HEK293 (cell line): ENCODE measurements at regions not wholly inside any gene's neighbourhood (a gene's known extent, or its start where the extent isn't known, plus 50 kb on each side); places are given as distances from the start of the nearest gene placed in this dataset.

Experiments used
- CTCF ChIA-PET: fragments of 350-600 bp; formaldehyde crosslinking; extraction: SDS; loops from one replicate; lab custom pipeline; 2021; ENCODE audit warnings: antibody characterized with exemption; lab: Yijun Ruan, JAX
- POLR2A ChIA-PET: fragments of 300-600 bp; formaldehyde crosslinking; extraction: SDS; loops from one replicate; lab custom pipeline; 2020; ENCODE audit warnings: antibody characterized with exemption, inconsistent platforms; lab: Yijun Ruan, JAX
- H3K27ac ChIP-seq: fragments of 200-500 bp; sonication (Bioruptor generic); 2 replicates; pipeline ENCODE4 v1.5.1; 2014; ENCODE audit warnings: low read depth, low read length, control low read depth, inconsistent platforms; ENCODE audit errors: extremely low read depth
- H3K36me3 ChIP-seq, 2 experiments: fragments of 200-500 bp in 1 of 2; sonication (Bioruptor generic) in 1 of 2; 1 replicate in 1 of 2; 2 replicates in 1 of 2; pipeline ENCODE4 v1.5.1; 2014 to 2017; ENCODE audit warnings: inconsistent platforms in 2 of 2, low read length in 2 of 2; ENCODE audit not compliant: control insufficient read depth in 2 of 2, insufficient read depth in 1 of 2
- H3K4me1 ChIP-seq: fragments of 200-500 bp; sonication (Bioruptor generic); 2 replicates; pipeline ENCODE4 v1.5.1; 2014; ENCODE audit warnings: mild to moderate bottlenecking, low read length, inconsistent platforms; ENCODE audit not compliant: control insufficient read depth, insufficient read depth
- H3K4me3 ChIP-seq: 2 replicates; pipeline ENCODE4 v1.5.1; 2011; ENCODE audit warnings: low read depth, mild to moderate bottlenecking, control low read depth, low read length, moderate library complexity
- H3K9me3 ChIP-seq: fragments of 200-500 bp; sonication (Bioruptor generic); 2 replicates; pipeline ENCODE4 v1.5.1; 2014; ENCODE audit warnings: low read depth, low read length, inconsistent platforms; ENCODE audit not compliant: control insufficient read depth, insufficient read depth
- CTCF ChIP-seq: fragments of 450-650 bp; formaldehyde crosslinking; IDR thresholded peaks from 2 replicates; pipeline ENCODE4 v1.5.1; 2016; ENCODE audit warnings: missing biosample characterization, missing genetic modification characterization
- ELK4 ChIP-seq: IDR thresholded peaks from 2 replicates; pipeline ENCODE4 v1.6.1; 2011; ENCODE audit warnings: mild to moderate bottlenecking, low read depth, low read length, borderline replicate concordance
- KLF10 ChIP-seq: fragments of 450-650 bp; IDR thresholded peaks from 2 replicates; pipeline ENCODE4 v1.5.1; 2018; ENCODE audit warnings: missing biosample characterization, mild to moderate bottlenecking, missing genetic modification characterization
- KLF9 ChIP-seq: fragments of 450-650 bp; formaldehyde crosslinking; IDR thresholded peaks from 2 replicates; pipeline ENCODE4 v1.5.1; 2016; ENCODE audit warnings: missing biosample characterization, missing genetic modification characterization, low read depth
- MEIS1 ChIP-seq: sonication (generic); formaldehyde crosslinking; IDR thresholded peaks from 2 replicates; pipeline ENCODE4 v1.8.1; 2022; ENCODE audit warnings: missing genetic modification reagents, mild to moderate bottlenecking, borderline replicate concordance
- MYNN ChIP-seq: fragments of 450-650 bp; formaldehyde crosslinking; IDR thresholded peaks from 2 replicates; pipeline ENCODE4 v1.5.1; 2016; ENCODE audit warnings: missing biosample characterization, missing genetic modification characterization, borderline replicate concordance
- PRDM1 ChIP-seq: fragments of 450-650 bp; formaldehyde crosslinking; IDR thresholded peaks from 2 replicates; pipeline ENCODE4; 2016; ENCODE audit warnings: missing biosample characterization, missing genetic modification characterization
- SCRT1 ChIP-seq: fragments of 450-650 bp; formaldehyde crosslinking; IDR thresholded peaks from 2 replicates; pipeline ENCODE4 v1.5.1; 2016; ENCODE audit warnings: missing biosample characterization, missing genetic modification characterization, borderline replicate concordance
- SCRT2 ChIP-seq: fragments of 450-650 bp; formaldehyde crosslinking; IDR thresholded peaks from 2 replicates; pipeline ENCODE4 v1.5.1; 2016; ENCODE audit warnings: missing biosample characterization, missing genetic modification characterization
- WT1 ChIP-seq: fragments of 450-650 bp; formaldehyde crosslinking; IDR thresholded peaks from 2 replicates; pipeline ENCODE4 v1.5.1; 2016; ENCODE audit warnings: missing biosample characterization, missing genetic modification characterization
- ZBTB21 ChIP-seq: fragments of 450-650 bp; formaldehyde crosslinking; IDR thresholded peaks from 2 replicates; pipeline ENCODE4 v1.5.1; 2017; ENCODE audit warnings: missing biosample characterization, missing genetic modification characterization
- ZBTB7A ChIP-seq: fragments of 450-650 bp; formaldehyde crosslinking; IDR thresholded peaks from 2 replicates; pipeline ENCODE4 v1.5.1; 2016; ENCODE audit warnings: low read depth, missing biosample characterization, missing genetic modification characterization
- ZNF202 ChIP-seq: fragments of 450-650 bp; formaldehyde crosslinking; IDR thresholded peaks from 2 replicates; pipeline ENCODE4 v1.5.1; 2016; ENCODE audit warnings: missing biosample characterization, missing genetic modification characterization, borderline replicate concordance
- ZNF211 ChIP-seq: fragments of 450-650 bp; formaldehyde crosslinking; IDR thresholded peaks from 2 replicates; pipeline ENCODE4 v1.5.1; 2016; ENCODE audit warnings: low read depth, missing biosample characterization, missing genetic modification characterization
- ZNF274 ChIP-seq, 2 experiments: fragments of 200-500 bp in 1 of 2; fragments of 450-650 bp in 1 of 2; sonication (Bioruptor generic) in 1 of 2; formaldehyde crosslinking in 1 of 2; IDR thresholded peaks; 2 replicates each; pipeline versions ENCODE4 v1.5.1 to v1.6.1; 2014 to 2016; ENCODE audit warnings: borderline replicate concordance in 1 of 2, inconsistent platforms in 1 of 2, low read length in 1 of 2, missing biosample characterization in 1 of 2, missing genetic modification characterization in 1 of 2
- ZNF354C ChIP-seq: fragments of 450-650 bp; formaldehyde crosslinking; IDR thresholded peaks from 2 replicates; pipeline ENCODE4 v1.5.1; 2016; ENCODE audit warnings: missing biosample characterization, missing genetic modification characterization, low read depth, borderline replicate concordance
- ZNF404 ChIP-seq: fragments of 450-650 bp; formaldehyde crosslinking; IDR thresholded peaks from 2 replicates; pipeline ENCODE4 v1.5.1; 2017; ENCODE audit warnings: missing biosample characterization, missing genetic modification characterization
- ZNF423 ChIP-seq: fragments of 450-650 bp; formaldehyde crosslinking; IDR thresholded peaks from 2 replicates; pipeline ENCODE4 v1.5.1; 2016; ENCODE audit warnings: missing biosample characterization, missing genetic modification characterization
- ZNF426 ChIP-seq: fragments of 450-650 bp; formaldehyde crosslinking; IDR thresholded peaks from 2 replicates; pipeline ENCODE4 v1.5.1; 2017; ENCODE audit warnings: missing biosample characterization, missing genetic modification characterization, mild to moderate bottlenecking, inconsistent platforms, moderate library complexity
- ZNF513 ChIP-seq: fragments of 450-650 bp; IDR thresholded peaks from 2 replicates; pipeline ENCODE4 v1.5.1; 2018; ENCODE audit warnings: missing biosample characterization, missing genetic modification characterization
- ZNF571 ChIP-seq: fragments of 450-650 bp; formaldehyde crosslinking; IDR thresholded peaks from 2 replicates; pipeline ENCODE4 v1.5.0; 2017; ENCODE audit warnings: missing biosample characterization, missing genetic modification characterization
- ZNF654 ChIP-seq: fragments of 450-650 bp; formaldehyde crosslinking; IDR thresholded peaks from 2 replicates; pipeline ENCODE4 v1.5.1; 2016; ENCODE audit warnings: low read depth, missing biosample characterization, missing genetic modification characterization
- ZNF677 ChIP-seq: fragments of 450-650 bp; IDR thresholded peaks from 2 replicates; pipeline ENCODE4 v1.5.0; 2018; ENCODE audit warnings: missing biosample characterization, mild to moderate bottlenecking, missing genetic modification characterization, moderate library complexity
- ZNF776 ChIP-seq: fragments of 450-650 bp; formaldehyde crosslinking; IDR thresholded peaks from 2 replicates; pipeline ENCODE4 v1.5.0; 2017; ENCODE audit warnings: missing biosample characterization, missing genetic modification characterization, borderline replicate concordance
- ZNF785 ChIP-seq: fragments of 450-650 bp; formaldehyde crosslinking; IDR thresholded peaks from 2 replicates; pipeline ENCODE4 v1.5.1; 2016; ENCODE audit warnings: missing biosample characterization, missing genetic modification characterization

- no peak overlapping the region for H3K4me3 ChIP-seq
- POLR2A ChIA-PET = no interaction called here
- CTCF ChIA-PET = interaction anchor here (0.6 to 1.3 kb wide), 5 partner anchors 13 to 1690 kb away, joined by 3 to 6 read pairs (median 4); no protein-coding TSS in a partner anchor
- no peaks in the 10 kb centered on the region for H3K36me3 ChIP-seq
- TF ChIP-seq MYNN (tag by site-specific recombination) (no peak), KLF9 (tag by site-specific recombination) (no peak), ZNF426 (tag by site-specific recombination) (no peak), ZNF274 (IDR thresholded peaks at IDR 0.05; ENCODE audit: low read length) (no peak), ZNF274 (tag by site-specific recombination; IDR thresholded peaks at IDR 0.05; ENCODE audit: borderline replicate concordance) (no peak), ZBTB7A (no peak), SCRT2 (tag by site-specific recombination) (no peak), ZNF776 (tag by site-specific recombination) (no peak), ZNF202 (tag by site-specific recombination) (no peak), ZBTB21 (tag by site-specific recombination) (no peak), WT1 (tag by site-specific recombination) (no peak), ZNF785 (no peak), ZNF423 (tag by site-specific recombination) (no peak), ZNF513 (tag by site-specific recombination) (no peak), ZNF677 (tag by site-specific recombination) (no peak)
- TF ChIP-seq, all 188 proteins: peak for 0
- no peaks in the 10 kb centered on the region for H3K9me3 ChIP-seq
- no peaks in the 10 kb centered on the region for H3K4me1 ChIP-seq
- no peak overlapping the region for H3K27ac ChIP-seq
Measured at GRCh38 chr12:126873701-126874100, 1393.3 kb upstream of the TMEM132C start.

- H3K4me1 ChIP-seq = no peaks in the 10 kb centered on the region
- no peak overlapping the region for H3K27ac ChIP-seq
- CTCF ChIA-PET = interaction anchor here (0.6 to 1.4 kb wide), 10 partner anchors 8 to 1691 kb away, joined by 3 to 6 read pairs (median 3); no protein-coding TSS in a partner anchor
- POLR2A ChIA-PET = no interaction called here
- H3K4me3 ChIP-seq = no peak overlapping the region
- TF ChIP-seq ZNF404 (tag by site-specific recombination) = no peak
- TF ChIP-seq ZNF776 (tag by site-specific recombination) = no peak
- TF ChIP-seq MEIS1 (CRISPR knock-in tag) = no peak
- TF ChIP-seq SCRT1 = no peak
- no peak for TF ChIP-seq ZNF274 (IDR thresholded peaks at IDR 0.05; ENCODE audit: low read length)
- no peak for TF ChIP-seq ZNF274 (tag by site-specific recombination; IDR thresholded peaks at IDR 0.05; ENCODE audit: borderline replicate concordance)
- no peak for TF ChIP-seq ZNF211 (tag by site-specific recombination)
- no peak for TF ChIP-seq ELK4
- TF ChIP-seq KLF10 = no peak
- TF ChIP-seq CTCF = peak; percentile 18; the same call in 1 of the 2 replicates
- TF ChIP-seq ZNF654 = peak; percentile 38
- 0 out of 2 replicates have a peak, but pooled peaks have one; percentile 51 for TF ChIP-seq PRDM1 (tag by site-specific recombination)
- TF ChIP-seq ZNF354C (tag by site-specific recombination) = no peak
- no peak for TF ChIP-seq ZNF571 (tag by site-specific recombination)
- H3K9me3 ChIP-seq = no peaks in the 10 kb centered on the region
- H3K36me3 ChIP-seq = no peaks in the 10 kb centered on the region
Measured at GRCh38 chr12:126874427-126875026, 1392.4 kb upstream of the TMEM132C start.
